Testis (tissue), 2 donors: ENCODE measurements at regions not wholly inside any gene's neighbourhood (a gene's known extent, or its start where the extent isn't known, plus 50 kb on each side); places are given as distances from the start of the nearest gene placed in this dataset.

ENCODE experiments used
- DNase-seq: peaks from one replicate; pipeline ENCODE4 v3.0.0-alpha.2; 2019
- H3K27ac ChIP-seq, 2 donors: fragments of 200-600 bp; sonication (generic); one replicate each; pipeline ENCODE4 v1.5.1; 2019
- H3K27me3 ChIP-seq: fragments of 200-600 bp; sonication (generic); one replicate; pipeline ENCODE4 v1.5.1; 2019
- H3K36me3 ChIP-seq: fragments of 200-600 bp; sonication (generic); one replicate; pipeline ENCODE4 v1.5.1; 2017; ENCODE audit warnings: low read depth; ENCODE audit errors: missing control alignments
- H3K4me1 ChIP-seq: fragments of 200-600 bp; sonication (generic); one replicate; pipeline ENCODE4 v1.5.1; 2019
- H3K4me3 ChIP-seq, 2 donors: fragments of 200-600 bp; sonication (generic); one replicate each; pipeline ENCODE4 v1.5.1; 2017 to 2019
- H3K9me3 ChIP-seq: fragments of 200-600 bp; sonication (generic); one replicate; pipeline ENCODE4 v1.5.1; 2017
- POLR2A ChIP-seq: fragments of 450-650 bp; IDR thresholded peaks from one replicate; pipeline ENCODE4 v1.6.1; 2017; ENCODE audit warnings: antibody characterized with exemption, mild to moderate bottlenecking, moderate library complexity
- WGBS, 2 donors: methylation state at CpG; one replicate each; pipeline ENCODE4 v1.1.5; 2018; 5-methylcytosine and 5-hydroxymethylcytosine counted together
- intact Hi-C: fragments of 100-400 bp; cut with DNase I; formaldehyde crosslinking; loops from one replicate; pipeline ENCODE4 v1.15.1; 2023; ENCODE audit warnings: low total_unique reads
- small RNA-seq, 2 donors: library from RNA; depleted of rRNA; stranded (forward); fragments of <200 nt; gene quantifications; one replicate each; pipeline ENCODE3, GENCODE V24; 2016
- TF ChIP-seq, protein P1 (sequence below), 3 experiments: fragments of 450-650 bp in 2 of 3; fragments of 200-600 bp in 1 of 3; sonication (generic) in 1 of 3; IDR thresholded peaks; one replicate each; pipeline ENCODE4 v1.5.1; 2016 to 2019; ENCODE audit warnings: antibody characterized with exemption in 3 of 3, mild to moderate bottlenecking in 2 of 3, moderate library complexity in 1 of 3

DNA sequence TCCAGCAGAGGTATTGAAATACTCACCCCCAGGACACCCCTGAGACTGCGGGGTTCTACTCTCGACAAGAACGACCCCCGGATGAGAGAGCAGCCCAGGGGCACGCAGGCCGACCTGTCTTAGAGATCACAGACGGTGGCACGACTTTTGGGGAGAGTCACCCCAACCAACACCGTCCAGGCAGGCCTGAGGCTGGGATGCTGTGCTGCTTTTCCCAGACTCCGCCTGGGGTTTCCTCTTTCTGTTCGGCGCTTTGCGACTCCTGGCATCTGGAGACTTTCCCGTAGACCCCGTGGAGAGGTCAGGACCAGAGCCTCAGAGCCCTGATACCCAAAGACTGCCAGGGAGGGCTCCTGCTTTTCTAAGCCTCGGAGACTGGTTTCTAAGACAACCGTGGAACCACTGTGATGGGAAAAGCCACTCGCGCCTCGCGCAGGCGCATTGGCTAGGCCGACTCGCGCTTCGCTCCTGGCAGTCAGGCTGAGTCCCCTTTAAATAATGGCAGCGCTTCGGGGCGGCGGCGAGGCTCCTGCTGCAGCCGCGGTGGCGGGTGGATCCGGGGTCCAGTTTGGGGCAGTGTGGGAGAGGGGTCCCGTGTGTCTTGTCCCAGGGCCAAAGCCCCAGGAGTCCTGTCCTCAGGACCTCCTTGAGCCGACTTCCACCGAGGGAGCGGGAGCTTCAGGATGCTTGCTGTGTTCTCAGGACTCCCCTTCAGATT is 484.0 kb downstream of the SPATA31A7 start:
- H3K27me3 ChIP-seq = no peaks in the 10 kb centered on the region
- no peak overlapping the region for H3K27ac ChIP-seq
- no peaks in the 10 kb centered on the region for H3K9me3 ChIP-seq
- intact Hi-C loops = no loop called here
- DNase-seq = peak; percentile 33
- no peak for TF ChIP-seq POLR2A
- TF ChIP-seq, protein P1, sequence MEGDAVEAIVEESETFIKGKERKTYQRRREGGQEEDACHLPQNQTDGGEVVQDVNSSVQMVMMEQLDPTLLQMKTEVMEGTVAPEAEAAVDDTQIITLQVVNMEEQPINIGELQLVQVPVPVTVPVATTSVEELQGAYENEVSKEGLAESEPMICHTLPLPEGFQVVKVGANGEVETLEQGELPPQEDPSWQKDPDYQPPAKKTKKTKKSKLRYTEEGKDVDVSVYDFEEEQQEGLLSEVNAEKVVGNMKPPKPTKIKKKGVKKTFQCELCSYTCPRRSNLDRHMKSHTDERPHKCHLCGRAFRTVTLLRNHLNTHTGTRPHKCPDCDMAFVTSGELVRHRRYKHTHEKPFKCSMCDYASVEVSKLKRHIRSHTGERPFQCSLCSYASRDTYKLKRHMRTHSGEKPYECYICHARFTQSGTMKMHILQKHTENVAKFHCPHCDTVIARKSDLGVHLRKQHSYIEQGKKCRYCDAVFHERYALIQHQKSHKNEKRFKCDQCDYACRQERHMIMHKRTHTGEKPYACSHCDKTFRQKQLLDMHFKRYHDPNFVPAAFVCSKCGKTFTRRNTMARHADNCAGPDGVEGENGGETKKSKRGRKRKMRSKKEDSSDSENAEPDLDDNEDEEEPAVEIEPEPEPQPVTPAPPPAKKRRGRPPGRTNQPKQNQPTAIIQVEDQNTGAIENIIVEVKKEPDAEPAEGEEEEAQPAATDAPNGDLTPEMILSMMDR (IDR thresholded peaks at IDR 0.05) = no peak
- H3K4me3 ChIP-seq = no peak overlapping the region
- 59 to 66% methylated on average over 13 to 39 of the region's 39 CpGs for WGBS, 2 donors
- no peaks in the 10 kb centered on the region for H3K36me3 ChIP-seq
- H3K4me1 ChIP-seq = no peaks in the 10 kb centered on the region

DNA sequence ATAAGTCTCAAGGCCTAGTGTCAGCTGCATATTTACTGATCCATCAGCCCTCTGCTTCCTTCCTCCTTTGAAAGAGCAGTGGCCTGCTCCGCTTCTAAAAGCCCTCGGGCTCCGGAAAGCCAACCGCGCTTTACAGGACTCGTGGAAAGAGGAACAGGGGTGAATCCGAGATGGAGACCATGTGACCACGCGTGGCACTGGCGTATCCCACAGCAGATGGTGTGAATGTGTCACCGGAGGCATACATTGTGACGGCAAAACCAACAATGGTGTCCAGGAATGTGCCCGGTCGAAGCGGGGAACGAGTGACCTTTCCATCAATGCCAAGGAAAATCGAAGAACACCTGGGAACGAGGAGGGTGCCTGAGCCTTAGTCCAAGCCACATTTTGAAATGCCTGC is 484.6 kb downstream of the SPATA31A7 start:
- WGBS, 2 donors = 60 to 71% methylated on average over 18 of the region's 18 CpGs
- H3K36me3 ChIP-seq = no peaks in the 10 kb centered on the region
- H3K9me3 ChIP-seq = no peaks in the 10 kb centered on the region
- H3K4me3 ChIP-seq = no peak overlapping the region
- H3K27me3 ChIP-seq = no peaks in the 10 kb centered on the region
- no peak for DNase-seq
- TF ChIP-seq POLR2A = no peak
- TF ChIP-seq, protein P1 (IDR thresholded peaks at IDR 0.05) = no peak
- no peaks in the 10 kb centered on the region for H3K4me1 ChIP-seq
- no peak overlapping the region for H3K27ac ChIP-seq
- intact Hi-C loops = no loop called here

DNA sequence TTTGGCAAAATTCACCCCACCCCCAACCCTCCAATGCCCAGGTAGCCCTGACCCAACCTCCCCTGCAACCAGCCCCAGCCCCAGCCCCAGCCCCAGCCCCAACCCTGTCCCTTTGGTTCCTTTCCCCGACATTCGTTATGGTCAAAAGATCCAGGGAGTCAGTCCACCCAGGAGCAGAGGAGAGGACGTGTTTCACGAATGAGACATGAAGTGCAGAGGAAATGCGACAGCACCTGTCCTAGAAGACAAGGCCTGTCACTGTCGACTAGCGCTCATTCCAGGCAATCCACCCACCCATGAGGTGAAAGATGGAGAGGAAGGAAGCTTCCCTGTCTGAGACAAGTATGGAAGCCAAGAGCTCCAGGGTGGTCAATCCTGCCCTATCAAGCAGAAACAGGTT is 485.0 kb downstream of the SPATA31A7 start:
- Histone ChIP-seq H3K27me3 (no peaks in the 10 kb centered on the region), H3K27ac (no peak overlapping the region), H3K4me1 (no peaks in the 10 kb centered on the region), H3K36me3 (no peaks in the 10 kb centered on the region), H3K4me3 (no peak overlapping the region), H3K9me3 (no peaks in the 10 kb centered on the region)
- no peak for DNase-seq
- 59 to 72% methylated on average over 7 of the region's 7 CpGs for WGBS, 2 donors
- TF ChIP-seq POLR2A = no peak
- TF ChIP-seq, protein P1 (IDR thresholded peaks at IDR 0.05) = no peak
- intact Hi-C loops = no loop called here

Small RNA genes lying in the stretch of these regions (small RNA-seq; reads per million reads assigned to genes)
- gene RF00019 = 0 reads per million in 2 donors
